ENCODE measurements at regions not wholly inside any gene's neighbourhood (a gene's known extent, or its start where the extent isn't known, plus 50 kb on each side); places are given as distances from the start of the nearest gene placed in this dataset.

GRCh38 chr1:102099916-102100315 lies 103.2 kb upstream of the OLFM3 start:
- DNase-seq (ENCODE audit: low read depth) = no peak
- Histone ChIP-seq H3K9ac (ENCODE audit: low read length) (no peak overlapping the region), H3K4me1 (ENCODE audit: control insufficient read depth, insufficient read depth, low read length) (no peaks in the 10 kb centered on the region), H3K9me3 (ENCODE audit: control insufficient read depth, low read length) (no peaks in the 10 kb centered on the region), H3K36me3 (ENCODE audit: control insufficient read depth, insufficient read depth, low read length, severe bottlenecking) (no peaks in the 10 kb centered on the region), H3K27me3 (replicated peaks; ENCODE audit: control insufficient read depth, insufficient read depth, low read length) (no peaks in the 10 kb centered on the region), H3K4me3 (ENCODE audit: low read length) (no peak overlapping the region)

GRCh38 chr1:102098536-102098935 lies 101.8 kb upstream of the OLFM3 start:
- H3K27me3 ChIP-seq (replicated peaks; ENCODE audit: control insufficient read depth, insufficient read depth, low read length) = no peaks in the 10 kb centered on the region
- H3K9me3 ChIP-seq (ENCODE audit: control insufficient read depth, low read length) = no peaks in the 10 kb centered on the region
- no peak overlapping the region for H3K9ac ChIP-seq (ENCODE audit: low read length)
- DNase-seq (ENCODE audit: low read depth) = no peak
- no peaks in the 10 kb centered on the region for H3K36me3 ChIP-seq (ENCODE audit: control insufficient read depth, insufficient read depth, low read length, severe bottlenecking)
- H3K4me3 ChIP-seq (ENCODE audit: low read length) = no peak overlapping the region
- no peaks in the 10 kb centered on the region for H3K4me1 ChIP-seq (ENCODE audit: control insufficient read depth, insufficient read depth, low read length)

GRCh38 chr1:102098081-102098480 lies 101.4 kb upstream of the OLFM3 start:
- Histone ChIP-seq H3K9me3 (ENCODE audit: control insufficient read depth, low read length) (no peaks in the 10 kb centered on the region), H3K27me3 (replicated peaks; ENCODE audit: control insufficient read depth, insufficient read depth, low read length) (no peaks in the 10 kb centered on the region), H3K4me3 (ENCODE audit: low read length) (no peak overlapping the region), H3K9ac (ENCODE audit: low read length) (no peak overlapping the region), H3K4me1 (ENCODE audit: control insufficient read depth, insufficient read depth, low read length) (no peaks in the 10 kb centered on the region), H3K36me3 (ENCODE audit: control insufficient read depth, insufficient read depth, low read length, severe bottlenecking) (no peaks in the 10 kb centered on the region)
- DNase-seq (ENCODE audit: low read depth) = no peak

GRCh38 chr1:102097451-102097850 lies 100.7 kb upstream of the OLFM3 start:
- DNase-seq (ENCODE audit: low read depth) = no peak
- no peaks in the 10 kb centered on the region for H3K9me3 ChIP-seq (ENCODE audit: control insufficient read depth, low read length)
- H3K36me3 ChIP-seq (ENCODE audit: control insufficient read depth, insufficient read depth, low read length, severe bottlenecking) = no peaks in the 10 kb centered on the region
- no peak overlapping the region for H3K9ac ChIP-seq (ENCODE audit: low read length)
- H3K4me3 ChIP-seq (ENCODE audit: low read length) = no peak overlapping the region
- no peaks in the 10 kb centered on the region for H3K4me1 ChIP-seq (ENCODE audit: control insufficient read depth, insufficient read depth, low read length)
- H3K27me3 ChIP-seq (replicated peaks; ENCODE audit: control insufficient read depth, insufficient read depth, low read length) = no peaks in the 10 kb centered on the region

GRCh38 chr1:102096162-102096561 lies 99.4 kb upstream of the OLFM3 start:
- DNase-seq (ENCODE audit: low read depth) = no peak
- Histone ChIP-seq H3K36me3 (ENCODE audit: control insufficient read depth, insufficient read depth, low read length, severe bottlenecking) (no peaks in the 10 kb centered on the region), H3K4me3 (ENCODE audit: low read length) (no peak overlapping the region), H3K9ac (ENCODE audit: low read length) (no peak overlapping the region), H3K27me3 (replicated peaks; ENCODE audit: control insufficient read depth, insufficient read depth, low read length) (no peaks in the 10 kb centered on the region), H3K9me3 (ENCODE audit: control insufficient read depth, low read length) (no peaks in the 10 kb centered on the region), H3K4me1 (ENCODE audit: control insufficient read depth, insufficient read depth, low read length) (no peaks in the 10 kb centered on the region)

GRCh38 chr1:102089791-102090190 lies 93.1 kb upstream of the OLFM3 start:
- H3K4me1 ChIP-seq (ENCODE audit: control insufficient read depth, insufficient read depth, low read length) = no peaks in the 10 kb centered on the region
- no peak for DNase-seq (ENCODE audit: low read depth)
- H3K27me3 ChIP-seq (replicated peaks; ENCODE audit: control insufficient read depth, insufficient read depth, low read length) = no peaks in the 10 kb centered on the region
- H3K36me3 ChIP-seq (ENCODE audit: control insufficient read depth, insufficient read depth, low read length, severe bottlenecking) = no peaks in the 10 kb centered on the region
- H3K4me3 ChIP-seq (ENCODE audit: low read length) = no peak overlapping the region
- peaks cover 5% of the 10 kb centered on the region for H3K9me3 ChIP-seq (ENCODE audit: control insufficient read depth, low read length)
- no peak overlapping the region for H3K9ac ChIP-seq (ENCODE audit: low read length)

- Histone ChIP-seq H3K4me1 (ENCODE audit: control insufficient read depth, insufficient read depth, low read length) (no peaks in the 10 kb centered on the region), H3K9me3 (ENCODE audit: control insufficient read depth, low read length) (peaks cover 5% of the 10 kb centered on the region), H3K4me3 (ENCODE audit: low read length) (no peak overlapping the region), H3K36me3 (ENCODE audit: control insufficient read depth, insufficient read depth, low read length, severe bottlenecking) (no peaks in the 10 kb centered on the region), H3K27me3 (replicated peaks; ENCODE audit: control insufficient read depth, insufficient read depth, low read length) (no peaks in the 10 kb centered on the region), H3K9ac (ENCODE audit: low read length) (no peak overlapping the region)
- DNase-seq (ENCODE audit: low read depth) = no peak
Measured at GRCh38 chr1:102085896-102086295, 89.2 kb upstream of the OLFM3 start.

- no peaks in the 10 kb centered on the region for H3K36me3 ChIP-seq (ENCODE audit: control insufficient read depth, insufficient read depth, low read length, severe bottlenecking)
- no peak for DNase-seq (ENCODE audit: low read depth)
- peaks cover 5% of the 10 kb centered on the region for H3K9me3 ChIP-seq (ENCODE audit: control insufficient read depth, low read length)
- H3K4me3 ChIP-seq (ENCODE audit: low read length) = no peak overlapping the region
- no peaks in the 10 kb centered on the region for H3K27me3 ChIP-seq (replicated peaks; ENCODE audit: control insufficient read depth, insufficient read depth, low read length)
- H3K4me1 ChIP-seq (ENCODE audit: control insufficient read depth, insufficient read depth, low read length) = no peaks in the 10 kb centered on the region
- H3K9ac ChIP-seq (ENCODE audit: low read length) = no peak overlapping the region
Measured at GRCh38 chr1:102084771-102085535, 88.2 kb upstream of the OLFM3 start.

GRCh38 chr1:102083192-102083591 lies 86.5 kb upstream of the OLFM3 start:
- no peak for DNase-seq (ENCODE audit: low read depth)
- Histone ChIP-seq H3K27me3 (replicated peaks; ENCODE audit: control insufficient read depth, insufficient read depth, low read length) (no peaks in the 10 kb centered on the region), H3K4me1 (ENCODE audit: control insufficient read depth, insufficient read depth, low read length) (no peaks in the 10 kb centered on the region), H3K36me3 (ENCODE audit: control insufficient read depth, insufficient read depth, low read length, severe bottlenecking) (no peaks in the 10 kb centered on the region), H3K4me3 (ENCODE audit: low read length) (no peak overlapping the region), H3K9me3 (ENCODE audit: control insufficient read depth, low read length) (peaks cover 5% of the 10 kb centered on the region), H3K9ac (ENCODE audit: low read length) (no peak overlapping the region)

- no peak for DNase-seq (ENCODE audit: low read depth)
- Histone ChIP-seq H3K27me3 (replicated peaks; ENCODE audit: control insufficient read depth, insufficient read depth, low read length) (no peaks in the 10 kb centered on the region), H3K4me1 (ENCODE audit: control insufficient read depth, insufficient read depth, low read length) (no peaks in the 10 kb centered on the region), H3K9ac (ENCODE audit: low read length) (no peak overlapping the region), H3K9me3 (ENCODE audit: control insufficient read depth, low read length) (no peaks in the 10 kb centered on the region), H3K4me3 (ENCODE audit: low read length) (no peak overlapping the region), H3K36me3 (ENCODE audit: control insufficient read depth, insufficient read depth, low read length, severe bottlenecking) (no peaks in the 10 kb centered on the region)
Measured at GRCh38 chr1:102074874-102075273, 78.1 kb upstream of the OLFM3 start.

- H3K9ac ChIP-seq (ENCODE audit: low read length) = no peak overlapping the region
- no peaks in the 10 kb centered on the region for H3K9me3 ChIP-seq (ENCODE audit: control insufficient read depth, low read length)
- no peaks in the 10 kb centered on the region for H3K27me3 ChIP-seq (replicated peaks; ENCODE audit: control insufficient read depth, insufficient read depth, low read length)
- no peaks in the 10 kb centered on the region for H3K36me3 ChIP-seq (ENCODE audit: control insufficient read depth, insufficient read depth, low read length, severe bottlenecking)
- no peak overlapping the region for H3K4me3 ChIP-seq (ENCODE audit: low read length)
- no peaks in the 10 kb centered on the region for H3K4me1 ChIP-seq (ENCODE audit: control insufficient read depth, insufficient read depth, low read length)
- DNase-seq (ENCODE audit: low read depth) = no peak
Measured at GRCh38 chr1:102071451-102071850, 74.7 kb upstream of the OLFM3 start.

GRCh38 chr1:102050556-102050955 lies 53.8 kb upstream of the OLFM3 start:
- Histone ChIP-seq H3K4me3 (ENCODE audit: low read length) (no peak overlapping the region), H3K27me3 (replicated peaks; ENCODE audit: control insufficient read depth, insufficient read depth, low read length) (no peaks in the 10 kb centered on the region), H3K9ac (ENCODE audit: low read length) (no peak overlapping the region), H3K36me3 (ENCODE audit: control insufficient read depth, insufficient read depth, low read length, severe bottlenecking) (no peaks in the 10 kb centered on the region), H3K9me3 (ENCODE audit: control insufficient read depth, low read length) (no peaks in the 10 kb centered on the region), H3K4me1 (ENCODE audit: control insufficient read depth, insufficient read depth, low read length) (no peaks in the 10 kb centered on the region)
- no peak for DNase-seq (ENCODE audit: low read depth)
